Esophagus mucosa (tissue), 1 donor: ENCODE measurements at regions not wholly inside any gene's neighbourhood (a gene's known extent, or its start where the extent isn't known, plus 50 kb on each side); places are given as distances from the start of the nearest gene placed in this dataset.
A peak's percentile ranks its signal among the peaks of the same experiment; 100 is the strongest.
"Not testable (repeated sequence)": the region's sequence is repeated elsewhere in the genome, so short reads cannot be mapped to it uniquely, and the experiment has no call there.

Source experiments
- ATAC-seq: fragments of 200-7000 bp; cut with Tn5 transposase; one replicate; pipeline ENCODE4 v1.9.1; 2020
- donor health status: DM: yes; HTN: yes; CAD: no.

DNA sequence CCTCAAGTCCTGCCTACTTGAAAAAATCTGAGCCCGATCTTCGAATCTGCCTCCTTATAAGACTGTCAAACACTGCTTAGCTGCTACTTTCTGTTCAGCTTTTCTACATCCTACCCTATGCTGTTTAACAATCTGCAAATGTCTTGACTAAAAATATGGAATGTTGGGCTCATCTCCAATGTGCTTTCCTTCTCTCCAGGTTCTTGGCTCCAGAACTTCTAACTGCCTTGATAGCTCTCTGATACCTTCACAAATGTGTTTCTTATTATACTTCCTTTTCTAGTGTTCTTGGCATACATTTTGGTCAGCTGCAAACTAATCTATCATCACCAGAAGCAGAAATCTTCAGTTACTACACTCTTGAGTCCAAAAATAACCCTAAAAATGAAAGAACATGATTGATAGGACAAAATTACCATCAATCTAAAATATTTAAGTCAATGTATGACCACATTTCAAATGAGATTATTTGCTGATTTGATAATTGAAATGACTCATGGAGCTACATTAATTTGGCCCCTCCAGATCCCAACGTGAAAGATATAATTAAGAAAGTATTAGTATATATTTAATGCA, 372.3 kb upstream of the MON1B start:
- no peak for ATAC-seq

DNA sequence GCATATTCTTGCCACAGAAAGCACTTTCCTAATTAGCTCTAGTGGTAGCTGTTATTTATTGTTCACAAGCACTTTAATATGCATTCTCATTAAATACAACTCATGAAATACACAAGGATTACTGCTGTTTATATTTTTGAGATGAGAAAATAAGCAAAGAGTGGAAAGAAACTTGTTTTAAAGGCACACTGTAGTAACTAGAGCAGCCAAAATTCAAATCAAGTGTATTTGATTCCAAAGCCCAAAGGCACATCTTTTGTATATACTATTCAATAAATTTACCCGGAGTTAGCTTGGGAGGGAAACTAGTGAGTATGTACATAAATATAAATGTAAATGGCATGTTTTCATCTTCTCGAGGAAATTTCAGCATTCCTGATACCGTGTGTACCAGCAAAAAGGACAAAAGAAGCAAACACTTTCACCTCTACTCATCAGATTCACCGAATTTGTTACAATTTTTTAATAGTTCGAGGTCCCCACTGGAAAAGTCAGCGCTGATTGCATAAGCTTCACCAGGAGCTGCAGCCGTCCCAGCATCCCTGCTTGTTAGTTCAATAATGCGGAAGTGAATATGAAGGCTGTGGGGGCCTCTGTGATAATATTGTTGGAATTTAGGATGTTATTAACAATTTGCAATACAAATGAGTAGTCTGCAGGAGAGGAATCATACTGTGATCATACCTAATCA, 371.6 kb upstream of the MON1B start:
- ATAC-seq, result no peak

DNA sequence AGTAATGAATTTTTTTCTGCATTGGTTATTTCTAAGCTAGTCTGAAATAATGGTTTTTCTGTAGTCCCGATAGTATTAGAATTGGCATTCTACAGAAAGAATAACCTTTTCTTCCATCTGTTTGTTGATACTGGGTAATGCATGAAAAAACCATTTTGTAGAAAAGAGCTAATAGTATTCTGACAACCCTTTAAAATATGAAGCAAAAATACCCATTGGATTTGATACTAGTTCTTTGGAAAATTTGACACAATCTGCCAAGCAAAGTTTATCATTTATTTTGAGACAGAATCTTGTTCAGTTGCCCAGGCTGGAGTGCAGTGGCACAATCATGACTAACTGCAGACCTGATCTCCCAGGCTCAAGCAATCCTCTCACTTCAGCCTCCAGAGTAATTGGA, 366.8 kb upstream of the MON1B start:
- no peak for ATAC-seq

DNA sequence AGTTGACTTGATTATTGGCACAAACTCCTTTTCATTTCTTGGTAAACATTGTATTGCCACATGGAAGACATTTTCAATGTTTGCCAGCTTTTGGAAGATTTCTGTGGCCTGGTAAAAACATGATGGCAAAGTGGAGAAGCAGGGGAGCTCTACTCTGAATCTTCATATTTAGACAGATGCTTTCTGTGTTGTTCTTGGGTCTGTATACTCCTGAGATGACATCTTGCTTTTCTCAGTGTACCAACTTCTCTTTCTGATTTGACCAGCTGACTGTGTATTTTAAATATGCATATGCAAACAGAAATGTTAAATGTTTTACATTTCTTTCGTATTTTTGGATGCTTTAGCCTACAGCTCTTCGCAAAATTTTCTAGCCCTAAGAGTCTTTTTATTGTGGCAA, 366.2 kb upstream of the MON1B start:
- no peak for ATAC-seq

DNA sequence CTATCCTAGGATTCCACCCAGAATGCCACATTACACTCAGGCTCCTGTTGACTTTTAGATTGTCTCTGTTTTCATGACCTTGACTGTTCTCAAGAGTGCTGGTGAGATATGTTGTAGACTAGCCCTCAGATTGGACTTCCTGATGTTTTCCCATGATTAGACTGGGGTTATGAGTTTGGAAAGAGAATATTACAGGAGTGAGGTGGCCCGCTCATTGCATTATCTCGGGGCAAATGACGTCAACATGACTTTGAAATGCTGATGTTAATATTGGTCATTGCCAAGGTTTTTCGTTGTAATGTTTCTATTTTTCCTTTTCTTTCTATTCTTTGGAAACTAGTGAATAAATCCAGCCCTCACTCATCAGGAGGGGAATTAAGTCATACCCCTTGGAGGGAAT, 355.7 kb upstream of the MON1B start:
- no peak for ATAC-seq

DNA sequence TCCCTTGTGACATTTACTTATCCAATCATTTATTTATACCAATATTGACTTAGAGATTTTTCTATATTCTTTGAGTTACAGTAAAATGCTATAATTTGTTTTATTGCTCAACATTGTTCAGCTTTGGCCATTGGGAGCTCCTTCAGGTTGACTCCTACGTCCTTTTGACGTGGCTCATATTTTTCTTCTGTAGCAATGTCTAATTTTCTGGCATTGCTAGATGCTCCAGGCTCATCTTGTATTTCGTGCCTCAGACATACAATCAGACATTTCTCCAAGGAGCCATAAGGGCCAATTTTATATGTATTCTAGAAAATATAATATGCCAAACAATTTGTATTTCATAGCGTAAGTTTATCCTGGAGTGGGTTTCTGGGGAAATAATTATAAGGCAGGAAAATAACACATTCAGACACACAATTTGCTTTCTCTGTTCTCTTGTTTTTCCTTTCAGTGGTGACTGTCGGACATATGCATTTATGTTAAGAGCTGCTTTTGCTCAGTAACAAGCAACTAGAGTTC, 355.1 kb upstream of the MON1B start:
- ATAC-seq, result no peak

DNA sequence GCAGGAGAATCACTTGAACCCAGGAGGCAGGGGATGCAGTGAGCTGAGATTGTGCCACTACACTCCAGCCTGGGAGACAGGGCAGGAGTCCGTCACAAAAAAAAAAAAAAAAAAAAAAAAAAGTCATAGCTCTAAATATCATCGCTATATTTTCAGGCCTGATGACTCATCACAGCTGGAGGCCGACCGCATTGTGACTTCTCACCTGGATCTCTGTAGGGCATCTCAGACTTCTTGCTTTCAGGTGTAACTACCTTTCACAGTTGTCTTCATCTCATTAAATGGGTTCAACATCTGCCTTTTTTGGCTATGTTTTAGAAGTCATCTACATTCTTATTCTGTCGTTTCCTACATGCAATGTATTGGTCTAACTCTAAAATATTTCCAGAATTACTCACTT, 353.1 kb upstream of the MON1B start:
- ATAC-seq, result no peak

DNA sequence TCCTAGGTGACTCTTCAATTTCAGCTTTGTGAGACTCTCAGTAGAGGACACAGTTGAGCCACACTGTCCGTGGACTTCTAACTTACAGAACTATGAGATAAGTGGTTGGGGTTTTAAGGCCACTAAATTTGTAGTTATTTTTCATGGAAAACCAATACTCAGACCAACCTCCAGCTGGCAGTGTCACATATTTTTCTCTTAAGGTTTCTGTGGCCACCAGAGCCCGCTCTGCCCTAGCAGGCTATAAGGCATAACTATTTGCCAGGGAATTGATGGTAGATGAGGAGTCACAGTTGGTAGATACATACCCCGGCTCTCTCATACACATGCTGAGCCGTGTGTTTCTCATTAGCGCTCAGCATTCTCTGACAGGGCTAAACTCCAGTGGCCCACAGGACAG, 336.8 kb upstream of the MON1B start:
- no peak for ATAC-seq

DNA sequence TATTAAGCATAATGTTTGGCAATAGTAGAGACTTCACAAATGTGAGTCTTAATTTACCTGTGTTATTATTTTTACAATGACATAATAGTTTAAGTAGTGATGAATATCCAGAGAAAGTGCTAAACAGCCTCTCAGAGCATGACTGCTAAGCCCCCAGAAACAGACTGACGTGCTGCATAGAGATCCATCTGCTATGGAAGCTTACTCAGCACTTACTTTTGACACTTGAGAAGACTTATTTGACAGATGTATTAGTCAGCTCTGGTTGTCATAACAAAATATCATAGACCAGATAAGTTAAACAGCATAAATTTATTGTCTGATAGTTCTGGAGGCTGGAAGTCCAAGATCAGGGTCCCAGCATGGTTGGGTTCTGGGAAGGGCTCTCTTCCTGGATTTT, 334.9 kb upstream of the MON1B start:
- ATAC-seq, result no peak

DNA sequence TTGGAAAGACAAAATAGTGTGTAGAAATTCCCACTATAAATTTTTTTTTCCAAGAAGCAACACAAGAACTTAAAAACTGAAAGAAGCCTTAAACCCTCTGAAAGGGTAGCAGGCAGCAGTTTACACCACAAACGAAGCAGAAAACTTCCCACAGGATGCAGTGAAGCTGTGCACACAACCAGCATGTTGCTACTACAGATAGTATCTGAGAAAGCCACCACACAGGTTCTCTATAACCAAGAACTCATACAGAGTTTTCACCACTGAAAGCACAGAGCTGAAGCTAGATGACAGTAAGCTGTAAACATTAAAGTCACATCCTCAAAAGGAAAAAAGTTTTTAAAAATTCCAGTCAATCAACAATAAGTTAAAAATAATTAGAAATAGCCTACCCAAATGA, 333.6 kb upstream of the MON1B start:
- no peak for ATAC-seq

DNA sequence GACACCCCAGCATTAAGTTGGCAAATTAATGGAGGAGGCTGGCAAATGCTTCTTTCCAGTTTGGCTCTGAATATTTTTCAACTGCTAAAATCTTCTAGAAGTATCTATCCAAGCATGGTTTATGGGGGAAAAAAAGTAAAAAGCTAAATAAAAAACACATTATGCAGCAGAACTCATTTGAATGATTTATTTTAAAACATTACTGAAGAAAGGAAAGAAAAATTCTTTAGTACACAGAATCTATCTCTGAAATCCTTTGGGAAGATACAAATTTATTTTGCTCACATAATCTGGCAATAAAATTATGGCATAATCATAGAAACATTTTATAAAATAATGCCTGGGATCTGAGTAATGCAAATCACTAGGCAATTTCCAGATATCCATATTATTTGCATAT, 328.1 kb upstream of the MON1B start:
- no peak for ATAC-seq

DNA sequence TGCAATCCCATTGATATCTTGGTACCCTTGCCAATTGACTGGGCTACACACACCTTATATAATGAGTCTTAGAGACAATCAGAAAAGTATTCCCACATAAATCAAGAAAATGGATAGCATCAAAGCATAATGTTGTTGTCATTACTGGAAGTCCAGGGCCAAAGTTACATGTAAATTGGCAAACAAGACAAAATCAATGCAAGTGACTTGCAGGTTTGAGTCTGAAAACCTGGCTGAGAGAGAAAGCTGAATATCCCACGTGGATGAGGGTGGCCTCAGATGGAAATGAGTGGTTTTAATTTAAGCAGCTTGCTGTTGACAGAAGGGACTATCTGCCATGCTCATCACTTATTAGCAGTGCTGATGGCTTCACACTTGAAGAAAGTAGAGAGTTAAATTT, 324.0 kb upstream of the MON1B start:
- no peak for ATAC-seq

DNA sequence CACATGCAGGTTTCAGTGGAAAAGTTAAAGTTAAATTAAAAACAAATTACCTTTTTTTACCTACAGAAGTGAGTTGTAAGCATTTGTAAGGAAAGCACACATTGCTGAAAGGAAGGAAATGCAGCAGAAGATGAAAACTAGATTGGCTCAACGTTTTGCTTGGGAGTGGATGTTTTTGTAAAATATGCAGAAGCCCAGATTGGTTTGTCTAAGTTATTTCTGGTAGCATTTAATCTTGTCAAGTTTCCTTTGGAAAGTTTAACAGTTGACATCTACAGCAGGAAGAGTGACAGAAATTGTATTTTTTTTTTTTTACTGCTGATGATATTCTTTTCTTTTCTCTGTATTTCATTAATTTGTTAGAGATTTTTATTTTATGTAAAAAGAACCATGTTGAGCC, 315.1 kb upstream of the MON1B start:
- ATAC-seq, result no peak

DNA sequence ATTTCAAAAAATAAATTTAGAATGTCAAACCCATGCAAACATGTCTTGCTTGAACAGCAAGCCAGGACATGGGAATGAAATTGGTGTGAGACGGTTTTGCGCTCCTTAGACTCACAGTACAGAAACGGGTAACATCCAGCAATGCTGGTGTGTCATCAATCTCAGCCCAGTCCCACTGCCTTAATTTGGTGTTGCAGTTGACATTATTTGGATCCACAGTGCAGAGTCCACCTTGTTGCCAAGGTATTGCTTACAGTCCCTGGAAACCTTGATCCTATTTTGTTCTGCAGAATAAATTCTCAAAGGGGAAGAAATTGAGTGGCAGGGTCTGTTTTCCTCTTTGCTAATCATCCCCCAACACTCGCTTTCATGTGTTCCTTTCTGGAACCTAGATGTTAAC, 311.6 kb upstream of the MON1B start:
- ATAC-seq, result no peak

DNA sequence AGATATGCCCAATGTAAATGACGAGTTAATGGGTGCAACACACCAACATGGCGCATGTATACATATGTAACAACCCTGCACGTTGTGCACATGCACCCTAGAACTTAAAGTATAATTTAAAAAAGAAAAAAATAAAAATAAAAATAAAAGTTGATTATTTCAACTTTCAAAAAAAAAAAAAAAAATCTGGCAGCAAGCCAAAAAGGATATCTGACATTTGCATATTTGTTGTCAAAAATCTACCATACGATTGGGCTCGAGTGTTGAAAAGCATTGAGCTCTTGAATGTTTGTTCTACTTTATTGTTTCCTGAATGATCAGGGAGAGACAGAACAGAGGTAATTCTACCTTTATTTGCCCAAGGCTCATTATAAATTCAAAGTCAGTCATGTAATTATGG, 310.5 kb upstream of the MON1B start:
- ATAC-seq, result not testable (repeated sequence)

DNA sequence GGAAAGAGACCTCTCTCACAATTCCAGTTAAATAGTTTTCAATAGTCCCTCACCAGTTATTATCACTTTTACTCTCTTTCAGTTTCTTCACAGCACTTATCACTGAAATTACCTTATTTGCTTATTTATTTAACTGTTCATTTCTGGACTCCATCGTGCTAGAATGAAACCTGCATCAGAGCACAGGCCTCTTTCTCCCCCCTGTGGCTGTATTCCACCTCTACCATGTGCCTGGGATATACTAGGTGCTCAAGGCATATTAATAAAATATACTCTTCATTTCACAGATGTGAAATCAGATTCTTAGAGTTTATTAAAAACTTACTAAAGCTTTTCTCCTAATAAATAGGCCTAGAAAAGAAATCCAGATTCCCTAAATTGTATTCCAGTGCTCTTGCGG, 308.9 kb upstream of the MON1B start:
- ATAC-seq, result no peak

DNA sequence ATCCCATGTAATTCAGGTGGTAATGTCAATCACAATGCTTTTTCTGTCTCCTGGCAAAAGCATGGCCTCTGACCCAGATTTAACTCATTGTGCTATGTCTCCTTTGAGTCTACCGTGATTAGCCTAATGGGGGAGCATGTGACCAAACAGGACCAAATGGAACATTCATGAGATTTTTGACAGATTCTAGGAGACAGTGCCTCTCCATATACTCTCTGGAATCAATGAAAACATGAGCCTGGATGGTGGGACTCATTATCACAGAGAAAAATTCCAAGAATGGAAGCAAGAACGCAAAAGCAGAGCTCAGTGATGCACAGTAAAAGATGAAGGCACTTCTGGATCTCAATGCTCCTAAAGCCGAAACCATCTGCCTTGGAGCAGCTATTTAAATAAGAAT, 307.9 kb upstream of the MON1B start:
- ATAC-seq, result no peak

DNA sequence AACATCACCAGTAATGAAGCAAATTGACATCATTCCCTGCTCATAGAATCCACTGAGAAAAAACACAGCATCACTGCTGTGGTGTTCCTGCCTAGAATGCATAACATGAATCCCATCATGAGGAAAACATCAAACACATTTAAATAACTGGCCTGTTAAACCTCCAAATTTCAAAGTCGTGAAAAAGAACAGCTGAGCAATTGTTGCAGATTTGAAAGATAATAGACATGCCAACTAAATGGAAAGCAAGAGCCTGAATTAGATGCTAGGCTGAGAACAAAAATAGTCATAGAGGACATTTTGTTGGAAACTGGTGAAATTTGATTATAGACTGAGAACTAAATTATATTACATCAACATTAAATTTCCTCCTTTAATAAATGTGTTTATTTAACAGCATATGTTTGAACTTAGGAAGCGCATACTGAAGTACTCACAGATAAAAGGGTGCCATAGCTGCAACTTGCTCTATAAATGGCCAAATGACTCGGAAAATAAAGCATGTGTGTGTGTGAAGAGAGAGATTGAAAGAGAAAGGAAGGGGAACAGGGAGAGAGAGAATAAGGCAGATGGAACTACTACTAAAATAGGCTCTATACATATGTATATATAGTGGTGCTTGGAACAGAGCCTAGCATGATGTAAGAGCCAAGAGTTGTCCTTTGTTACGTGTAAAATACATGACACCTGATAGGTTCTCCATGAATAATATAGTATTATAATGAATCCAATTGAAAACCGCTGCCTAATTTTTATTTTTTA, 305.0 kb upstream of the MON1B start:
- ATAC-seq, result no peak

DNA sequence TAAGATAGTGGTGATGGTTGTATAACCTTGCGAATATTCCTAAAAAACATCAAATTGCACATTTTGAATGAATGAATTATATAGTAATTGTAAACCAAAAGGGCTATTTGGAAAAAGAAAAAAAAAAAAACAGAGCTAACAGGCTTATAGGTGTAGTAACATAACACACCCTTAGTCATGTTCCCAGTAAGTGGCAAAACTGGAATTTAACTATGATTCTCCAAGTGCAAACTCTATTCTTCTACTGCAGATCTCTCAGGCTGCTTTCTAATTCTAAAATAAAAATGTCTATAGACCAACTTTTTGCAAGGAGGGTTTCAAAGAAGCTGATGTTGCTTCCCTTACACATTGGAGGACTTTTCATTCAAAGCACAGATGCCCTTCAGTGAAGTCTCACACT, 293.2 kb upstream of the MON1B start:
- ATAC-seq, result peak; percentile 65

DNA sequence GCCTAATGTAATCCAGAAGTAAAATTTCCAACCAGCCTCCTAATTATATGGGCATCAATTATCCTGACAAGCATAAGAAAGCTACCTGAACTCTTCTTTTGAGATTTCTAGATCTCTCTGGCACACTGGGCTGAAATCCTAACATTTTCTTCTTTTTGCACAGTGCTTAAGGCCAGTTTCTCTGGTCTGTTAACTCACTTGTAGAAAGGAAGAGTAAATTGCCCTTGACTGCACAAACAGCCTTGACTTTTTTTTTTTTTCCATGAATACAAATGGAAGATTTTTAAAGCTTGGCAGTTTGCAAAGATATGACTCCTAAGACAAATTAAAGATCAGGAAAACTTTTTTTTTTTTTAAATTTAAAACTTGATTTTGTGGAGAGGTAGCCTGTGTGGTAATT, 291.2 kb upstream of the MON1B start:
- no peak for ATAC-seq

DNA sequence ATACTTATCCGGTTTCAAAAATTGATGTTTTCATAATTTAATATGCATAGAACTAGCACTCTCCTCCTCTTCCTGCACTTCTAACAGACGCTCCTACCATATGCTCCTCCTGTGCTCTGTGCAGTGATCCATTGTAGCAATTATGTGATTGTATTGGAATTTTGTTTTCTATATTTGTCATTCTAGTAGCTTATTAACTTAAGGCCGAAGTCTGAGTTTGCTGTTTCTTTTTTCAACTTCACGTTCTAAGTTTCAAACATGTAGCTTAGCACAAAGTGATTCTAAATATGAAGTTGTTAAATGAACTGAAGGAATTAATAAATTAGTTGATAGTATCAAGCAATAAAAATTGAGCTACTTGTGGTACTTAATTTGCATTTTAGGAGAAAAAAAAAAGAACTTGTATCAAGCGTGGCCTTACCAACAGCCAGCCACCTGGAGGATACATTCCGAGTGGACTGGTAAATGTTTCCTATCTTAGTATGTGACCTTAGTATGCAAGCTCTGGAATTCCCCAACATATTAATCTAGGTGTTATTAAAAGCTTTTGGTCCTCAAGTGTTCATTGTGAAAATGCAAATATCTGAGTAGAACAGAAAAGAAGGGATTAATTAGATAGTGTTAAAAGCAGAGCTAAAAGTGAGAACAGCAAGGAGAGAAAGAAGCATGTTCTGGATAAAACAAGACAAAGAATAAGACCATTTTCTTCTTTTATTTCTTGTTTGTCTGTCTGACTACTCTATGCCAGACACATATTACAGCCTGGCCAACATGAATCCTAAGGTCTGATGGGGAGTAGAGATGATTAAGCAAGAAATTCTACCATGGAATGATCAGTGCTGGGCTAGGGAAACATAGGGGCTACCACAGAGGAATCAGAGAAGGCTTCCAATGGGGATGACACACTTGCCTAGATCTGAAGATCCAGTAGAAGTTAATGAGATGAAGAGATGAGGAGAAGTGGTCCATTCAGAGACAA, 290.4 kb upstream of the MON1B start:
- ATAC-seq, result no peak

DNA sequence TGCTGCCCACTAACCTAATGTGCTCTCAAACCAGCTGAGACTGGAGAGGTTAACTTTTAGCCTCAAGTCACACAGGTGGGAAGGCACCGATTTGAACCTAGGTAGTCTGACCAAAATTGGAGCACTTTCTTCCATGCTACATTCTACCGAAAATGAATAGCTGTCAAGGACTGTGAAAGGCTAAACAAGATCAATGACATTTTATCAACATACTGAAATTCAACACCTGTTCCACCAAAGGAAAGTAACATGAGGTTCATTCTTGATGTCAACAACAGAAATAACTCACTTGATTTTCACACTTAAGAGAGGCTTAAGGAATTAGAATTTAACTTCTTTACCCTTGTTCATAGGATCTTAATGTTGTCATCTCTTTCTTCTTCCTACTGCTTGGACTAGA, 284.4 kb upstream of the MON1B start:
- no peak for ATAC-seq

DNA sequence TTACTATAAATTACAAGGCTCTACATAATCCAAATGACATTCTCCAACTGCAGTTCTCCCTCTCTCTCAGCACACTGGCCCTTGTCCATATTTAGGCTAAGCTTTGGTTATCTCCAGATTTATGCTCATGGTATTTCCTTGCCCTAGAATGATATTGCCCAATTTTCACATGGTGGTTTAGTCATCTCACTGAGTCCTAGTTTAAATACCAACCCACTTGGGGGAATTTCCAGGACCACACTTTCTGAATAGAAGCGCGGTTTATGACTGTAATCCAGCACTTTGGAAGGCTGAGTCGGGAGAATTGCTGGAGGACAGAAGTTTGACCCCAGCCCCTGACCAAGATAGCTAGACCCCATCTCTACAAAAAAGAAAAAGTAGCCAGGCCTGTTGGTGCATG, 280.1 kb upstream of the MON1B start:
- ATAC-seq, result no peak
